A172 (cell line): ENCODE measurements at regions not wholly inside any gene's neighbourhood (a gene's known extent, or its start where the extent isn't known, plus 50 kb on each side); places are given as distances from the start of the nearest gene placed in this dataset.

ENCODE experiments used
- DNase-seq: peaks from one replicate; pipeline ENCODE4 v3.0.0-alpha.2; 2015; ENCODE audit warnings: low spot score

- DNase-seq, result no peak
Observed at GRCh38 chr3:46146548-46146947, 61.6 kb downstream of the CCR1 start.

- no peak for DNase-seq
Observed at GRCh38 chr3:46146021-46146420, 62.1 kb downstream of the CCR1 start.

GRCh38 chr3:46145147-46145546, 63.0 kb downstream of the CCR1 start:
- no peak for DNase-seq

- DNase-seq, result no peak
Observed at GRCh38 chr3:46143951-46144473, 64.1 kb downstream of the CCR1 start.

GRCh38 chr3:46141813-46142212, 66.3 kb downstream of the CCR1 start:
- DNase-seq, result no peak

GRCh38 chr3:46138581-46138980, 69.5 kb downstream of the CCR1 start:
- DNase-seq, result no peak

- no peak for DNase-seq
Observed at GRCh38 chr3:46135475-46135874, 72.6 kb downstream of the CCR1 start.

GRCh38 chr3:46133285-46133684, 74.8 kb downstream of the CCR1 start:
- no peak for DNase-seq

GRCh38 chr3:46132565-46132964, 75.5 kb downstream of the CCR1 start:
- DNase-seq, result no peak

- DNase-seq, result no peak
Observed at GRCh38 chr3:46131884-46132450, 76.1 kb downstream of the CCR1 start.

- DNase-seq, result no peak
Observed at GRCh38 chr3:46130631-46131310, 77.3 kb downstream of the CCR1 start.

- DNase-seq, result no peak
Observed at GRCh38 chr3:46129588-46130272, 78.4 kb downstream of the CCR1 start.

GRCh38 chr3:46127503-46127902, 80.6 kb downstream of the CCR1 start:
- peak; percentile 83 for DNase-seq

GRCh38 chr3:46124216-46125177, 83.6 kb downstream of the CCR1 start:
- no peak for DNase-seq

GRCh38 chr3:46123646-46124045, 84.5 kb downstream of the CCR1 start:
- DNase-seq, result no peak

GRCh38 chr3:46122091-46122490, 86.0 kb downstream of the CCR1 start:
- DNase-seq, result no peak

- DNase-seq, result no peak
Observed at GRCh38 chr3:46120983-46121382, 87.1 kb downstream of the CCR1 start.

- DNase-seq, result no peak
Observed at GRCh38 chr3:46119709-46120498, 88.2 kb downstream of the CCR1 start.

- DNase-seq, result no peak
Observed at GRCh38 chr3:46119253-46119652, 88.9 kb downstream of the CCR1 start.

- no peak for DNase-seq
Observed at GRCh38 chr3:46116996-46117395, 89.7 kb upstream of the XCR1 start.
